ENCODE measurements at regions not wholly inside any gene's neighbourhood (a gene's known extent, or its start where the extent isn't known, plus 50 kb on each side); places are given as distances from the start of the nearest gene placed in this dataset.

DNA sequence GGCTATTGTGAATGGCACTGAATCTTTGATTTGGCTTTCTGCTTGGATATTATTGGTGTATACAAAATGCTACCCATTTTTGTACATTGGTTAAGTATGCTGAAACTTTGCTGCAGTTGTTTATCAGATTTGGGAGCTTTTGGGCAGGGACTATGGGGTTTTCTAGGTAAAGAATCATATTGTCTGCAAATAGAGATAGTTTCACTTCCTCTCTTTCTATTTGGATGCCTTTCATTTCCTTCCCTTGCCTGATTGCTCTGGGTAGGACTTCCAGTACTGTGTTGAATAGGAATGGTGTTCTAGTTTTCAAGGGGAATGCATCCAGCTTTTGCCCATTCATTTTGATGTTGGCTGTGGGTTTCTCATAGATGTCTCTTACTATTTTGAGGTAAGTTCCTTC lies 489.1 kb upstream of the LRATD1 start:
- Mint-ChIP-seq H3K27me3 (ENCODE audit: unreplicated experiment) (no peaks in the 10 kb centered on the region), H3K4me1 (ENCODE audit: unreplicated experiment) (peaks cover 12% of the 10 kb centered on the region), H3K9me3 (ENCODE audit: unreplicated experiment) (no peaks in the 10 kb centered on the region), H3K4me3 (ENCODE audit: unreplicated experiment) (no peak overlapping the region), H3K36me3 (ENCODE audit: low read depth, unreplicated experiment) (no peaks in the 10 kb centered on the region), H3K27ac (ENCODE audit: unreplicated experiment) (no peak overlapping the region)
- DNase-seq (ENCODE audit: low spot score) = no peak
- TF ChIP-seq CTCF (IDR thresholded peaks at IDR 0.05; ENCODE audit: unreplicated experiment) = no peak

DNA sequence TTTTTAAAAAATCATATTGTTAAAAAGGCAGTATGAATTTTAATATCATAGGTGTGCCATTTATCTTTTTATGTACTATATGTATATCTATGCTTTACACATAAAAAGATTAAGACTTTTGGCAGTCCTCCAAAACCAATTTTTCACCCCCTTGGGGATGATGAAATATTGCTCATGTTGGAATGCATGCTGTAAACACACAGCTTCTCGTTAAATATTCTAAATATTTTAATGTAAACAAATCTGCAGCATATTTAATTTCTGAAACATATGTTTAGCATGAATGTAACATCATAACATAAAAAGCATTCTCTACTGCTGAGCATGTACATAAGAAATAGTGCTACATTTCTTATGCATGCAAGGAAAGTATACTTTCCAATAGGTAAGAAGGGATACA lies 484.3 kb upstream of the LRATD1 start:
- TF ChIP-seq CTCF (IDR thresholded peaks at IDR 0.05; ENCODE audit: unreplicated experiment) = no peak

GRCh38 chr2:14157816-14158215 lies 474.7 kb upstream of the LRATD1 start:
- no peaks in the 10 kb centered on the region for H3K27me3 Mint-ChIP-seq (ENCODE audit: unreplicated experiment)
- no peak for TF ChIP-seq CTCF (IDR thresholded peaks at IDR 0.05; ENCODE audit: unreplicated experiment)
- H3K9me3 Mint-ChIP-seq (ENCODE audit: unreplicated experiment) = no peaks in the 10 kb centered on the region
- H3K4me1 Mint-ChIP-seq (ENCODE audit: unreplicated experiment) = no peaks in the 10 kb centered on the region
- H3K27ac Mint-ChIP-seq (ENCODE audit: unreplicated experiment) = no peak overlapping the region
- no peaks in the 10 kb centered on the region for H3K36me3 Mint-ChIP-seq (ENCODE audit: low read depth, unreplicated experiment)
- H3K4me3 Mint-ChIP-seq (ENCODE audit: unreplicated experiment) = no peak overlapping the region
- DNase-seq (ENCODE audit: low spot score) = no peak

More for the DNA sequence above, 484.3 kb upstream of the LRATD1 start:
- Mint-ChIP-seq H3K4me3 (ENCODE audit: unreplicated experiment) (no peak overlapping the region), H3K27me3 (ENCODE audit: unreplicated experiment) (no peaks in the 10 kb centered on the region), H3K4me1 (ENCODE audit: unreplicated experiment) (peaks cover 11% of the 10 kb centered on the region), H3K27ac (ENCODE audit: unreplicated experiment) (no peak overlapping the region), H3K9me3 (ENCODE audit: unreplicated experiment) (no peaks in the 10 kb centered on the region), H3K36me3 (ENCODE audit: low read depth, unreplicated experiment) (no peaks in the 10 kb centered on the region)
- no peak for DNase-seq (ENCODE audit: low spot score)

DNA sequence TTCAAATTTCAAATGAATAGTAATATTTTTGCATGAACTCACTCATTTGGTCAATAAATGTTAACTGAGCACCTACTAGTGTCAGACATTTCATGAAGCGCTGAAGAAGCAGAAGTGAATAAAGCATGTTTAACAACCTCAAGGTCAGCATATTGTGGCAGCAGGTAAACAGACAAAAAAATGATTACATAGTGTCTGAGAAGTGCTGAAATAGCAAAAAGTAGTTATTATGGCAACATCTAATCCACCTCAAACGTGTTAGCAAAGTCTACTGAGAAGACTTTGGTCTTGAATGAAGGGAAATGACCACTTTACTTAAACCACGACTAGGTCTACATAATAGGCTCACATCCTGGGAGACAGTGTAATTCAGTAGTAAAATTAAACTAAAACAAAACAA lies 452.2 kb upstream of the LRATD1 start:
- Mint-ChIP-seq H3K27ac (ENCODE audit: unreplicated experiment) (no peak overlapping the region), H3K36me3 (ENCODE audit: low read depth, unreplicated experiment) (no peaks in the 10 kb centered on the region), H3K4me1 (ENCODE audit: unreplicated experiment) (no peaks in the 10 kb centered on the region), H3K27me3 (ENCODE audit: unreplicated experiment) (no peaks in the 10 kb centered on the region), H3K9me3 (ENCODE audit: unreplicated experiment) (no peaks in the 10 kb centered on the region), H3K4me3 (ENCODE audit: unreplicated experiment) (no peak overlapping the region)
- TF ChIP-seq CTCF (IDR thresholded peaks at IDR 0.05; ENCODE audit: unreplicated experiment) = no peak
- no peak for DNase-seq (ENCODE audit: low spot score)

DNA sequence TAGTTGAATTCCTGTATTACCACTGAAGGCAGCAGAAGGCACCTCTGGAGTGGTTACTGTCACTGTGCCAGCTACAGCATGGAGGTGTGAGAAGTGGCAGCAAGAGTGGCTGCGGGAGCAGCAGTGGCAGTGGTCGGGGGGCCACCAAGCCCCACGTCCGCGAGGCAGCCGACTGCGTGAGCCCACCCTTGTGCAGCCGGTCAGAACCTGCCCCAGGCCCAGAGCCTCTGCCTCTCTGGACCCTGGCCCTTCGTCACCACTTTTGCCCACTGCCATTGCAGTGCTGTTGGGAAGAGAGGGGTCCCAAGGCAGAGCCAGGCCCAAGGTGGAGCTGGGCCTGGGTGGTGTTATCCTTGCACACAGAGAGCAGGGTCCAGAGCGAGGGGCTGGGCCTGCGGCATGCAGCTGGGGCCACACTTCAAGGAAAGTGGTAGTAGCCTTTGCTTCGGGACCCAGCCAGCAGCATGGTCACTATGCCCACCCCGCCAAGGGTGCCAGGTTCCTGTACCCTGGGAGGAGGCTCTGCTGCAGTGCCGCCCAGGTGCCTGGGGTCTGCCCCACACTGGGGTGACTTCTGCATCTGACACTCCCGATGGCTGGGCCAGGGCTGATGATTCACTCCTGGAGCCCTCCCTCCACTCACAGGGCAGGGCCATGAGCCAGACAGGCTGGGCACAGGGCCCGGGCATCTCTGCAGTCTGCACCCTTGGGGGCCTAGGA lies 450.1 kb upstream of the LRATD1 start:
- DNase-seq (ENCODE audit: low spot score) = no peak
- Mint-ChIP-seq H3K9me3 (ENCODE audit: unreplicated experiment) (no peaks in the 10 kb centered on the region), H3K27ac (ENCODE audit: unreplicated experiment) (no peak overlapping the region), H3K4me3 (ENCODE audit: unreplicated experiment) (no peak overlapping the region), H3K36me3 (ENCODE audit: low read depth, unreplicated experiment) (no peaks in the 10 kb centered on the region), H3K27me3 (ENCODE audit: unreplicated experiment) (no peaks in the 10 kb centered on the region), H3K4me1 (ENCODE audit: unreplicated experiment) (no peaks in the 10 kb centered on the region)
- no peak for TF ChIP-seq CTCF (IDR thresholded peaks at IDR 0.05; ENCODE audit: unreplicated experiment)
